ENCODE measurements at regions not wholly inside any gene's neighbourhood (a gene's known extent, or its start where the extent isn't known, plus 50 kb on each side); places are given as distances from the start of the nearest gene placed in this dataset.

DNA sequence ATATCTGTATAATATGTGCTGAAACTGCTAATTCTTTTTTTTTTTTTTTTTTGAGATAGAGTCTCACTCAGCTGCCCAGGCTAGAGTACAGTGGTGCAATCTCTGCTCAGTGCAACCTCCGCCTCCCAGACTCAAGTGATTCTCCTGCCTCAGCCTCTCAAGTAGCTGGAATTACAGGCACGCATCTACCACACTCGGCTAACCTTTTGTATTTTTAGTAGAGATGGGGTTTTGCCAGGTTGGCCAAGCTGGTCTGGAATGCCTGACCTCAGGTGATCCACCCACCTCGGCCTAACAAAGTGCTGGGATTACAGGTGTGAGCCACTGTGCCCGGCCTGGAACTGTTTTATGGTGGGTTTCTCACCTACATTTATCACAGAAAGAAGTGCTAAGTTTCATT, 307.8 kb upstream of the STT3B start:
- TF ChIP-seq, protein P1, sequence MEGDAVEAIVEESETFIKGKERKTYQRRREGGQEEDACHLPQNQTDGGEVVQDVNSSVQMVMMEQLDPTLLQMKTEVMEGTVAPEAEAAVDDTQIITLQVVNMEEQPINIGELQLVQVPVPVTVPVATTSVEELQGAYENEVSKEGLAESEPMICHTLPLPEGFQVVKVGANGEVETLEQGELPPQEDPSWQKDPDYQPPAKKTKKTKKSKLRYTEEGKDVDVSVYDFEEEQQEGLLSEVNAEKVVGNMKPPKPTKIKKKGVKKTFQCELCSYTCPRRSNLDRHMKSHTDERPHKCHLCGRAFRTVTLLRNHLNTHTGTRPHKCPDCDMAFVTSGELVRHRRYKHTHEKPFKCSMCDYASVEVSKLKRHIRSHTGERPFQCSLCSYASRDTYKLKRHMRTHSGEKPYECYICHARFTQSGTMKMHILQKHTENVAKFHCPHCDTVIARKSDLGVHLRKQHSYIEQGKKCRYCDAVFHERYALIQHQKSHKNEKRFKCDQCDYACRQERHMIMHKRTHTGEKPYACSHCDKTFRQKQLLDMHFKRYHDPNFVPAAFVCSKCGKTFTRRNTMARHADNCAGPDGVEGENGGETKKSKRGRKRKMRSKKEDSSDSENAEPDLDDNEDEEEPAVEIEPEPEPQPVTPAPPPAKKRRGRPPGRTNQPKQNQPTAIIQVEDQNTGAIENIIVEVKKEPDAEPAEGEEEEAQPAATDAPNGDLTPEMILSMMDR (IDR thresholded peaks at IDR 0.05; ENCODE audit: insufficient read depth, low read depth, low read length), result no peak
- TF ChIP-seq EZH2 (IDR thresholded peaks at IDR 0.05; ENCODE audit: insufficient read depth, low read length), result no peak
